HCT116 (cell line): ENCODE measurements at regions not wholly inside any gene's neighbourhood (a gene's known extent, or its start where the extent isn't known, plus 50 kb on each side); places are given as distances from the start of the nearest gene placed in this dataset.

ENCODE experiments used
- ATAC-seq: fragments of 200-7000 bp; cut with Tn5 transposase; 2 replicates; pipeline ENCODE4 v1.9.1; 2020; ENCODE audit warnings: mild to moderate bottlenecking, moderate library complexity
- BruUV-seq: library from RNA; stranded (reverse); fragments of 400-500 nt; replicated peaks from 2 replicates; lab custom pipeline; 2021; lab: Mats Ljungman, UMichigan
- CTCF ChIA-PET: fragments of 300-600 bp; sonication (Branson Sonifier 250); formaldehyde crosslinking; loops from one replicate; lab custom pipeline; 2021; ENCODE audit warnings: antibody characterized with exemption; lab: Charles Lee
- POLR2A ChIA-PET: fragments of 300-600, 350-600 bp; sonication (Branson Sonifier 250); formaldehyde crosslinking; loops from one replicate; lab custom pipeline; 2021; ENCODE audit warnings: antibody characterized with exemption; lab: Charles Lee
- RAD21 ChIA-PET, 2 experiments: fragments of 300-600 bp; sonication (Branson Sonifier 250); formaldehyde crosslinking; loops; one replicate each; lab custom pipeline; 2023; ENCODE audit warnings: low total read pairs in 2 of 2; ENCODE audit not compliant: uncharacterized antibody in 2 of 2, unreplicated experiment in 2 of 2, low non-redundant PET in 1 of 2; lab: Charles Lee
- DNase-seq: peaks from one replicate; pipeline ENCODE4 v3.0.0-alpha.2; 2010; ENCODE audit warnings: low read depth, low spot score
- H2AFZ ChIP-seq: fragments of 200-600 bp; shearing (Covaris generic), sonication (generic); 2 replicates; pipeline ENCODE4 v1.6.1; 2017; ENCODE audit warnings: low read depth, mixed run types, mixed read lengths, antibody characterized with exemption, low read length; ENCODE audit not compliant: poor library complexity, severe bottlenecking
- H3K27ac ChIP-seq: 2 replicates; pipeline ENCODE4 v1.5.1; 2012; ENCODE audit warnings: low read depth, low read length
- H3K27me3 ChIP-seq: fragments of 200-600 bp; sonication (generic); 2 replicates; pipeline ENCODE4 v1.6.1; 2016; ENCODE audit warnings: mixed run types, low read length, mixed read lengths; ENCODE audit not compliant: insufficient read depth
- H3K36me3 ChIP-seq, 2 experiments: fragments of 200-500 bp in 1 of 2; fragments of 200-600 bp in 1 of 2; sonication (Bioruptor generic) in 1 of 2; sonication (generic) in 1 of 2; 2 replicates each; pipeline versions ENCODE4 v1.5.1 to v1.6.1; 2014 to 2016; ENCODE audit warnings: low read length in 2 of 2, inconsistent platforms in 1 of 2, mixed read lengths in 1 of 2, mixed run types in 1 of 2; ENCODE audit not compliant: insufficient read depth in 2 of 2, control insufficient read depth in 1 of 2
- H3K4me1 ChIP-seq, 2 experiments: fragments of 200-600 bp in 1 of 2; sonication (generic) in 1 of 2; 2 replicates each; pipeline versions ENCODE4 v1.5.1 to v1.6.1; 2012 to 2017; ENCODE audit warnings: low read length in 2 of 2, inconsistent platforms in 1 of 2, mild to moderate bottlenecking in 1 of 2, mixed read lengths in 1 of 2, mixed run types in 1 of 2, moderate library complexity in 1 of 2; ENCODE audit not compliant: insufficient read depth in 2 of 2, control insufficient read depth in 1 of 2
- H3K4me2 ChIP-seq: fragments of 200-600 bp; sonication (generic); 2 replicates; pipeline ENCODE4 v1.6.1; 2017; ENCODE audit warnings: mixed run types, low read length, mixed read lengths
- H3K4me3 ChIP-seq, 2 experiments: fragments of 200-600 bp in 1 of 2; sonication (generic) in 1 of 2; replicated peaks in 1 of 2; 2 replicates each; pipeline ENCODE4 v1.5.1; 2011 to 2016; ENCODE audit warnings: low read length in 2 of 2, control low read depth in 1 of 2, low read depth in 1 of 2, mild to moderate bottlenecking in 1 of 2, mixed read lengths in 1 of 2, mixed run types in 1 of 2
- H3K79me2 ChIP-seq: fragments of 200-600 bp; sonication (generic); 2 replicates; pipeline ENCODE4 v1.6.1; 2017; ENCODE audit warnings: mild to moderate bottlenecking, mixed run types, low read length, moderate library complexity, mixed read lengths; ENCODE audit not compliant: insufficient read depth
- H3K9ac ChIP-seq: fragments of 200-600 bp; sonication (generic); 2 replicates; pipeline ENCODE4 v1.6.1; 2016; ENCODE audit warnings: low read length, mixed read lengths
- H3K9me2 ChIP-seq: fragments of 200-600 bp; sonication (generic), shearing (Covaris generic); 2 replicates; pipeline ENCODE4 v1.6.1; 2017; ENCODE audit warnings: mixed run types, mild to moderate bottlenecking, moderate library complexity; ENCODE audit not compliant: insufficient read depth
- H3K9me3 ChIP-seq, 2 experiments: fragments of 200-500 bp in 1 of 2; fragments of 200-600 bp in 1 of 2; sonication (Bioruptor generic) in 1 of 2; sonication (generic) in 1 of 2; 2 replicates each; pipeline ENCODE4 v1.6.1; 2014 to 2017; ENCODE audit warnings: low read length in 2 of 2, mixed read lengths in 2 of 2, inconsistent platforms in 1 of 2, low read depth in 1 of 2, mild to moderate bottlenecking in 1 of 2, mixed run types in 1 of 2, moderate library complexity in 1 of 2; ENCODE audit not compliant: control insufficient read depth in 1 of 2, insufficient read depth in 1 of 2
- H4K20me1 ChIP-seq: fragments of 200-600 bp; sonication (generic), shearing (Covaris generic); 2 replicates; pipeline ENCODE4 v1.6.1; 2017; ENCODE audit warnings: mixed run types, mild to moderate bottlenecking, moderate library complexity; ENCODE audit not compliant: insufficient read depth
- CBX3 ChIP-seq: IDR thresholded peaks from 2 replicates; pipeline ENCODE4 v1.6.1; 2012; ENCODE audit warnings: low read depth
- CTCF ChIP-seq, 3 experiments: fragments of 200-600 bp in 1 of 3; sonication (generic) in 1 of 3; IDR thresholded peaks in 2 of 3; conservative IDR thresholded peaks in 1 of 3; 2 replicates each; pipeline ENCODE4 v1.5.1; 2012 to 2017; ENCODE audit warnings: low read depth in 2 of 3, low read length in 2 of 3, antibody characterized with exemption in 1 of 3, borderline replicate concordance in 1 of 3, control low read depth in 1 of 3, mild to moderate bottlenecking in 1 of 3, mixed read lengths in 1 of 3, mixed run types in 1 of 3, moderate library complexity in 1 of 3; ENCODE audit not compliant: insufficient read depth in 1 of 3
- EZH2 ChIP-seq: fragments of 200-600 bp; sonication (generic); IDR thresholded peaks from 2 replicates; pipeline ENCODE4 v1.6.1; 2017; ENCODE audit warnings: antibody characterized with exemption, mixed run types
- FOSL1 ChIP-seq: IDR thresholded peaks from 2 replicates; pipeline ENCODE4 v1.6.1; 2012; ENCODE audit warnings: low read depth
- JUND ChIP-seq: IDR thresholded peaks from 2 replicates; pipeline ENCODE4 v1.6.1; 2012
- MAX ChIP-seq: IDR thresholded peaks from 2 replicates; pipeline ENCODE4 v1.6.1; 2012
- POLR2A ChIP-seq: IDR thresholded peaks from 2 replicates; pipeline ENCODE4 v1.7.0; 2011; ENCODE audit warnings: borderline replicate concordance; ENCODE audit not compliant: insufficient read depth, insufficient read length; ENCODE audit errors: extremely low read depth
- POLR2AphosphoS5 ChIP-seq: IDR thresholded peaks from 2 replicates; pipeline ENCODE4 v1.6.1; 2011; ENCODE audit warnings: mild to moderate bottlenecking, low read depth, low read length, moderate library complexity
- RAD21 ChIP-seq: IDR thresholded peaks from 2 replicates; pipeline ENCODE4 v1.6.1; 2012; ENCODE audit warnings: low read depth, mild to moderate bottlenecking
- REST ChIP-seq: IDR thresholded peaks from 2 replicates; pipeline ENCODE4 v1.6.1; 2012; ENCODE audit warnings: low read depth
- SIN3A ChIP-seq: IDR thresholded peaks from 2 replicates; pipeline ENCODE4 v1.6.1; 2012; ENCODE audit warnings: low read depth
- SP1 ChIP-seq: IDR thresholded peaks from 2 replicates; pipeline ENCODE4 v1.6.1; 2012; ENCODE audit warnings: low read depth
- TCF7L2 ChIP-seq: IDR thresholded peaks from 2 replicates; pipeline ENCODE4 v1.7.0; 2011; ENCODE audit warnings: borderline replicate concordance, inconsistent platforms; ENCODE audit not compliant: insufficient read depth, insufficient read length; ENCODE audit errors: extremely low read depth
- YY1 ChIP-seq: IDR thresholded peaks from 2 replicates; pipeline ENCODE4 v1.6.1; 2011; ENCODE audit warnings: low read length, low read depth, moderate library complexity, mild to moderate bottlenecking; ENCODE audit not compliant: insufficient replicate concordance; ENCODE audit errors: extremely low read depth
- ZFX ChIP-seq: fragments of 450-650 bp; IDR thresholded peaks from 2 replicates; pipeline ENCODE4 v1.6.1; 2017
- intact Hi-C: fragments of 100-400 bp; cut with micrococcal nuclease; formaldehyde crosslinking; loops from 2 replicates; pipeline ENCODE4 v1.10.0; 2022

- Histone ChIP-seq H3K27me3 (no peaks in the 10 kb centered on the region), H4K20me1 (no peaks in the 10 kb centered on the region), H3K4me2 (no peak overlapping the region), H2AFZ (peak overlapping the region; percentile 36), H3K79me2 (no peaks in the 10 kb centered on the region)
- no TSS peak for BruUV-seq
- no peak for DNase-seq
- TF ChIP-seq FOSL1 (no peak), MAX (no peak), SIN3A (no peak), TCF7L2 (no peak)
- TF ChIP-seq, all 23 proteins: peak for 0
- no peak overlapping the region for H3K4me3 ChIP-seq
- intact Hi-C loops: no loop called here
- H3K9me3 ChIP-seq: no peaks in the 10 kb centered on the region
- POLR2A ChIA-PET: interaction anchor here (0.7 kb wide), 1 partner anchor 14 kb away, joined by 3 read pairs; no protein-coding TSS in a partner anchor
- ATAC-seq: no peak
- H3K9me2 ChIP-seq: no peaks in the 10 kb centered on the region
- no peak overlapping the region for H3K27ac ChIP-seq
- no peak overlapping the region for H3K9ac ChIP-seq
- no peaks in the 10 kb centered on the region for H3K36me3 ChIP-seq
- CTCF ChIA-PET: interaction anchor here (2.4 kb wide), 1 partner anchor 11 kb away, joined by 8 read pairs; no protein-coding TSS in a partner anchor
- no peaks in the 10 kb centered on the region for H3K4me1 ChIP-seq
- RAD21 ChIA-PET: no interaction called here
Measured at GRCh38 chr5:87791869-87792268, 379.1 kb upstream of the CCNH start.

GRCh38 chr5:87788416-87788815 lies 375.7 kb upstream of the CCNH start:
- no peak overlapping the region for H3K27ac ChIP-seq
- no TSS peak for BruUV-seq
- no peaks in the 10 kb centered on the region for H3K4me1 ChIP-seq
- no peaks in the 10 kb centered on the region for H3K27me3 ChIP-seq
- ChIA-PET RAD21 (no interaction called here), CTCF (interaction anchor here (0.9 kb wide), 1 partner anchor 903 kb away, joined by 3 read pairs; no protein-coding TSS in a partner anchor), POLR2A (interaction anchor here (0.5 kb wide), 1 partner anchor 924 kb away, joined by 4 read pairs; no protein-coding TSS in a partner anchor)
- intact Hi-C loops: loop anchor here (10.0 kb wide), 2 partner anchors 364 to 476 kb away; partner anchors contain the start of gene TMEM161B
- H3K9ac ChIP-seq: no peak overlapping the region
- peak overlapping the region; percentile 46 for H2AFZ ChIP-seq
- H3K4me2 ChIP-seq: no peak overlapping the region
- no peaks in the 10 kb centered on the region for H3K9me2 ChIP-seq
- no peaks in the 10 kb centered on the region for H3K9me3 ChIP-seq
- no peak for ATAC-seq
- H3K4me3 ChIP-seq: no peak overlapping the region
- DNase-seq: no peak
- H3K36me3 ChIP-seq: no peaks in the 10 kb centered on the region
- no peaks in the 10 kb centered on the region for H3K79me2 ChIP-seq
- H4K20me1 ChIP-seq: no peaks in the 10 kb centered on the region
- TF ChIP-seq ZFX (no peak), POLR2AphosphoS5 (no peak), RAD21 (no peak), MAX (no peak), TCF7L2 (no peak), POLR2A (no peak), CTCF (IDR thresholded peaks at IDR 0.05 in 2 of 3, conservative IDR thresholded peaks at IDR 0.05 in 1 of 3; ENCODE audit: borderline replicate concordance in 1 of 3, insufficient read depth in 1 of 3, low read depth in 2 of 3, low read length in 2 of 3) (no peak), SP1 (no peak), REST (no peak), EZH2 (no peak), JUND (no peak), YY1 (no peak), CBX3 (no peak), SIN3A (no peak)
